Epidermal melanocyte (primary cell): ENCODE measurements at regions not wholly inside any gene's neighbourhood (a gene's known extent, or its start where the extent isn't known, plus 50 kb on each side); places are given as distances from the start of the nearest gene placed in this dataset.
"Not testable (repeated sequence)": the region's sequence is repeated elsewhere in the genome, so short reads cannot be mapped to it uniquely, and the experiment has no call there.

ENCODE experiments used
- DNase-seq: peaks from one replicate; pipeline ENCODE4 v3.0.0; 2011; ENCODE audit warnings: low spot score; ENCODE audit not compliant: insufficient read length

DNA sequence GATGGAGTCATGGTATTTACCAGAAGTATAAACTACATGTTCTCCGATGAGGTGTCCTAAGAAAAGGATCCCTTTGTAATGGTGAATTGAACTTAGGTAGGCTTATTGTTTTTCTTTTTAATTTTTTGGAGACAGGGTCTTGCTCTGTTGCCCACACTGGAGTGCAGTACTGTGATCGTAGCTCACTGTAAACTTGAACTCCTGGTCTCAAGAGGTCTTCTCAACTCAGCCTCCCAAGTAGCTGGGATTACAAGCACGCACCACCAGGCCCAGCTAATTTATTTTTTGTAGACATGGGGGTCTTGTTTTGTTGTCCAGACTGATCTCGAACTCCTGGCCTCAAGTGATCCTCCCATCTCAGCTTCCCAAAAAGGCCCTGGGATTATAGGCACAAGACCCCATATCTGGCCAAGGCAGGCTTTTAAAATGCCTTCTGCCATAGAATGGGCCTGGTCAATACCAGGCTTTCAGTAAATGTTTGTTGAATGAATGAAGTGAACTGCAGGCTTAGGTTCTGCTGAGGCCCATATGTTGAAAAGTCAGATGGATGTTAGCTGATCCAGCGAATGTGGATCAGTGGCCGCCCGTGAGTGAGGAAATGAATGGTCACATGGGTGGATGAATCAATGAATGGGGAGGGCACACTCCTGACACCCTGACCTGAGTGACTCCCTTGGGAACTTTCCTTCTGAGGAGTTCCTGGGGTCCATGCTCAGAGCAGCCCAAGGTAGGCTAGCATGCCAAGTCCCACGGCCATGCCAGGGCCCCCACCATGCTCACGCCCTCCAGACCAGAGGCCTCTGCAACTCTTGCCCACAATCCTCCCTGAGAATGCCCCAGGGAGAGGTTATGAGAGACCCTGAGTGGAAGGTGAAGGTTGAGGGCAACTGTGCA is 118.0 kb upstream of the MYCN start:
- no peak for DNase-seq

DNA sequence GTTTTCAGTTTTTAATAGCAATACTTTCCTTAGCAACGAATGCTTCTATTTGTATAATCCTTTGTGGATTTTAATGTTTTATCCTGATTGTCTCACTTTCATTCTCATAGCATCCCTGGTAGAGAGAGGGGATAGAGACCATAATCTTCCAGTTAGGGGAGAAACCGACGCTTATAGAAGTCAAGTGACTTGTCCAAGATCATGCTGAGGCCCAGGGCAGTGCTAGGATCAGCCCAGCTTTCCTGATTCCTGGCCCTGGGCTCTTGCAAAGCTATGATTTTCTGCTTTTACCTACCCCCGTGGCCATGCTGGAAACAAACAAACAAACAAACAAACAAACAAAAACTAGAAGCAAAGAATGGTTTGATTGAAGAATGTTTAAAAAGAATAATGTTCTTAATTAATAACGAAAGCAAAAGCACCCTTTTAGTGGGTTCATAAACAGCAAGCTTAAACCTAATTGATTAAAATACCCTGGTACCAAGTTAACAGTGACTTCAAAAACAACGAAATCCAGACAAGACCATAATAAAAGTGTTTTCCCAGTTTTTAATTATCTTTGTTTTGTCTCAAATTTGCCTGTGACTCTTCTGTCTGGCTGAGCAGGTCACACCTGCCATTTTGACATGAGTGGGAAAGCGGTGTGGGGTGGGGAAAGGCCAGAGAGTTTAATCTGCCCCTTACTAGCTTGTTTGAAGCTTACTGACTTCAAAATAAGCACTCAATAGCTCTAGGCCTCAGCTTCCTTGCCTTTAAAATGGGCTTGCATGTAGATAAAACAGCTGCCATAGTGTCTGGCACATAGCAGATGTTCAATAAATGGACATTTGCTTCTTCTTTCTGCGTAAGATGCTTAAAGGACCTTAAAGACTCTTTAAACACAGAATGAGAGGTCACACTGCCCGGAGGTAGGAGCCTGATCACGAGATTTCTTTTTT is 116.6 kb upstream of the MYCN start:
- no peak for DNase-seq

GRCh38 chr2:15824467-15824866 is 115.9 kb upstream of the MYCN start:
- not testable (repeated sequence) for DNase-seq

- DNase-seq: no peak
Measured at GRCh38 chr2:15825276-15825980, 114.9 kb upstream of the MYCN start.

DNA sequence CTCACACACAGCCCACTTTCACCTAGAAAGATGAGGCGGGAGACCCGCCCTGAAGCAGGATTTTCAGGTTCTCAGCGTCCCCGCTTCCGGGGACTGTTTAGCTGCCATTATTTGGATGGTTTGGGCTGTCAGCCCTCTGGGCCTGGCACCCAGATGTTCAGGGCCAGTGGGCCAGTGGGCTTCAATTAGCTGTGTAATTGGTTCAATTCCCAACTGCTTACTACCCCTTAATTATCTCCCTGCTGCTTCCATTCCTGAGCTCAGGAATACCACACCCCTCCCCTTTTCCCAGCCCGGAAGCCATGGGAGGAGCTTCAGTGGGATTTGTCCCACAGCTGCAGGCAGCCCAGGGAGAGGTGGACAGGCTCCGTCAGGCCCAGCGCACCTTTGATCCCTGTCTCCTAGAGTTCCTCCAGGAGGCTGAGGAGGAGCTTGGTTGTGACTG is 114.1 kb upstream of the MYCN start:
- DNase-seq: no peak

DNA sequence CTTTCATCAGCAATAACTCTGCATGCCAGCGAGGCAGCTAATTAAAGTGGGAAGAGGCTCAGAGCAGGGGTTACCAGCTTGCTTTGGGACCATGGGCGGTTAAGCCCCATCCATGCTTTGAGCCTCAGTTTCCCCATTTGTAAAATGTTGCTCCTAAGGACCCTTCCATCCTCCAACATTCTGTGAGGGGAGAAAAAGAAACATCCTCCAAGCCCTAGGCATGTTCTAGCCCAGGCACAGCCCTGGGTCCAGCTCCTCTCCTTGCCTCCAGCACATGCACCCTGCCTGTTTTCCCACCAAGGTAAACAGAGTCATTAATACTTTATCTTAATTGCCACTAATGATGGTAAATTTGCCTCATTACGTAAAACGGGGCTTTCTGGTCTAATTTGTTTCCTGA is 113.3 kb upstream of the MYCN start:
- DNase-seq: no peak

DNA sequence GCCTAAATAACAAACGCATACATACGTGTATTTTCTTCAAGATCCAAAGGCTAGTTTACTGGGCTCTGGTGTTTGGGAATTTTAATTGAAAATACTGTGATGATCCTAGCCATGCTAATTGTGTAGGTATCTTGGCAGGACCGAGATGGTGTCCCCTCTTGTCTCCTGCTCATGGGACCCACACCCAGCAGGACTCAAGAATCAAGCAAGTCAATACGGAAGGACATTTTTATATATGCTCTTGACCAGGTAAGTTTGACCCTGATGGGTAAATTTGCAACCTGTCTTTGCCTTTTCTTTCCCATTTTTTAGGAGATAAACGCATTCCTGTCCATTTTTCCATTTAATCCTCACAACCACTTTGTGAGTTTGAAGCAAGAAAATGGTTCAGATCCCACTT is 111.8 kb upstream of the MYCN start:
- no peak for DNase-seq

GRCh38 chr2:15829091-15829801 is 111.1 kb upstream of the MYCN start:
- DNase-seq: no peak

DNA sequence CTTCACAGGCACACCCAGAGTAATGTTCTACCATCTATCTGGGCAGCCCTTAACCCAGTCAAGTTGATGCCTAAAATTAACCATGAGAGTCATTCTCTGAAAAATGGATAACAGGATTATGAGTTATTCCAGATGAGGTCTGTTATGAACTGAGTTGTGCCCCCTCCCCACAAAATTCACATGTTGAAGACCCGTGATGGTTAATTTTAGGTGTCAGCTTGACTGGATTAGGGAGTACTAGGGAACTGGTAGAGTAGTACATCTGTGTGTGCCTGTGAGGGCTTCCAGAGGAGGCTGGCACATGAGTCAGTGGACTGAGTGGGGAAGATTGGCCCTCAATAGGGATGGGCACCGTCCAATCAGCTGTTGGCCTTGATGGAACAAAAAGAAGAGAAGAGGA is 110.4 kb upstream of the MYCN start:
- DNase-seq: no peak

DNA sequence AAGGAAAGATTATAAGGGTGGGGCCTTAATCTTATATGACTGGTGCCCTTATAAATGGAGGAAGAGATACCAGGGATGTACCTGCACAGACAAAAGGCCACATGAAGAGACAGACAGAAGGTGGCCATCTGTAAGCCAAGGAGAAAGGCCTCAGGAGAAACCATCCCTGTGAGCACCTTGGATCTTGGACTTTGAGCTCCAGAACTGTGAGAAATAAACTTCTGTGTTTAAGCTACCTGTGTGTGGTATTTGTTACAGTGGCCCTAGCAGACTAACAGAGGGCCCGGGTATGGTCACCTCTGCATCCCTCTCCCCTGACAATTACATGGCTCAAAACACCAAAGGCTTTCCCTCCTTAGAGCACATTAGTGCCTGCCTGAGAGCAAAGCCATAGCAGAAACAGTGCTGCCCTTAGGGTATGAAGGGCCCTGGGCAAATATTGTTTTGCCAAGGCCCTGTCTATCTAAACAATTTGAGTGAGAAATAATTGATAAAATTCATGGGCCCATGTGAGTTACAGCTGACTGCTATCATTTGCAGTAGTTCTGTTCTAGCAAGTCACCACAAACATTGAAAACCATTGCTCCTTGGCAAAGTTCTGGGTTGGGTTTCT is 109.3 kb upstream of the MYCN start:
- no peak for DNase-seq

DNA sequence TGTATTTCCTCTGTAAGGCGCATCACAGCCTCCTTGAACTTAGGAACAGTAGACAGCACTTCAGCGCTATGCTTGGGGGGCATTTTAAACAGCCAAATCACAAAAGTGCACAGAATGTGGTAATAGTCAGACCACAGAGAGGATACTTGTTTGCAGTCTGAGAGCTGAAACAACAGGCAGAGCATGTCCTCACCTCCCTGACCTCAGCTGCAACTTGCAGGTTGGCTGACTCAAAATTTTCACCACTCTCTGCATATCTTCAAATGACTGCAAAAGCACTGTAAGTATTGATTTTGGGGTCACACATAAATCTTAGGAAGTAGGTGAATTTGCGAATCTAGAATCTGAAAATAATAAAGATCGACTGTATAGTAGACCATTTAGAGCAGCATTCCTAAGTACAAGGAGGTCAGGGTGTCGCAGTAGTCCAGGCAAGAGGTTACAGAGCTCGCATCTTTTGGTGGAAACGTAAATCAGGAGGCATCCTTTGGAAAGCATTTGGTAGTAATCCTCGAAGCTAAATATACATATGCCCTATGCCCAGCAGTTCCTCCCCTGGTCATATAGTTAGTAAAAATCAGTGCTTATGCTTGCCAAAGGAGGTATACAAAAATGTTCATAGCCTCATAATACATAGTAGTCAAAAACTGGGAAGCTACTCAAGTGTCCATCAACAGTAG is 108.2 kb upstream of the MYCN start:
- DNase-seq: no peak

DNA sequence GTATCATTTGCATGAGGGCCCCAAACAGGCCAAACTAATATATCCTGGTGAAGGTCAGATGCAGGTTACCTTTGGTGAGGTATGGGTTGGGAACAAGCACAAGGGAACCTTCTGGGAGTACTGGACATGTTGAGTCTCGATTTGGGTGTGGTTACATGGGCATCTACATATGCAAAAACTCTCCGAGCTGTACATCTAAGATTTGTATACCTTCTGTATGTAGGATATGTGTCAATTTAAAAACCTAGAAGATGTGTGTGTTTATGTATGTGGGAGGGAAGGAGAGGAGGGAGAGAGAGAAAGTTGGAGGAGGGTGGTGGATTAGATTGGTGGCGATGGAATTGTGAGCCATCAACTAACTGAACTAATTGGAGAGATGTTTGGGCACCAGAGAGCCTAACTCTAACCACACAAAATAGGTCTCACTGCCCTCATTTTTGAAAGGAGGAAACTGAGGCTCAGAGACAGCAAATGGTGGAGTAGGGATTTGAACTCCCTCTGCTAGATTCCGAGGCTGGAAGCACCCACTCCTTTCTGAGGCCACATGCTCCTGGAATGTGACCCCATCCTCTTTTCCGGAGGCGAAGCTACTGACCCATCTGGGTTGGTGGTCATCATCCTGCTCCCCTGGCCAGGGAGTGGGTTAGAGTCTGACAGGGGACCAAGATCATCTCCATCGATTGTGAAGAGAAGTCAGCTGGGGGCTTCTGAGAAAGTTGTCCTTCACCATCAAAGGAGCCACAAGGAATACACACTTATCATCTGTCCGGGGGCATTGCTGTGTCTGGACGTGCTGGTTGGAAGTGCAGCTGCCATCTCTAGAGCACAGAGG is 107.3 kb upstream of the MYCN start:
- no peak for DNase-seq

GRCh38 chr2:15833731-15834130 is 106.6 kb upstream of the MYCN start:
- DNase-seq: no peak

DNA sequence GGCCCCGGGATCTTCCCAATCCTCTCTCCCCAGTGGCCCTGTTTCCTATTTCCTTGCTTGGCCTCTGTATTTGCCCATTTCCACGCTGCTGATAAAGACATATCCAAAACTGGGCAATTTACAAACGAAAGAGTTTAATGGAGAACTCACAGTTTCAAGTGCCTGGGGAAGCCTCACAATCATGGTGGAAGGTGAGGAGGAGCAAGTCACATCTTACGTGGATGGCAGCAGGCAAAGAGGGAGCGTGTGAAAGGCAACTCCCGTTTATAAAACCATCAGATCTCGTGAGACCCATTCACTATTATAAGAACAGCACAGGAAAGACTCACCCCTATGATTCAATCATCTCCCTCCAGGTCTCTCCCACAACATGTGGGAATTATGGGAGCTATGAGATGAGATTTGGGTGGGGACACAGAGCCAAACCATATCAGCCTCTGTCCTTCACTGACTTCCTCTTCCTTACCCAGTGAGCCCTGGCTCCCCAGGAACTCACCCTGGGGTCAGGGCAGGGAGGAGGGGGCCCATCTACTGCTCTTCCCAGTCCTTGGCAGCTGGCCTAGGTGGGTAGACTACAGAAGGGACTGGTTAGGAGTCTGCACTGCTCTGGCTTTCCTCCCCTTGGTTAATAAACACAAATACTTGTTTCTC is 105.8 kb upstream of the MYCN start:
- no peak for DNase-seq

- no peak for DNase-seq
Measured at GRCh38 chr2:15835991-15836688, 104.2 kb upstream of the MYCN start.

GRCh38 chr2:15836689-15837610 is 103.4 kb upstream of the MYCN start:
- DNase-seq: no peak
